Suprapubic skin (tissue), 4 donors: ENCODE measurements at regions not wholly inside any gene's neighbourhood (a gene's known extent, or its start where the extent isn't known, plus 50 kb on each side); places are given as distances from the start of the nearest gene placed in this dataset.

Experiments used
- DNase-seq, 2 donors: peaks; one replicate each; pipeline ENCODE4 v3.0.0-alpha.2; 2019; ENCODE audit warnings: low spot score in 2 of 2
- H3K27ac ChIP-seq: fragments of 200-600 bp; sonication (generic); one replicate; pipeline ENCODE4 v1.5.1; 2019
- H3K27me3 ChIP-seq: fragments of 200-600 bp; sonication (generic); one replicate; pipeline ENCODE4 v1.5.1; 2019
- H3K36me3 ChIP-seq: fragments of 200-600 bp; sonication (generic); one replicate; pipeline ENCODE4 v1.5.1; 2019
- H3K4me1 ChIP-seq: fragments of 200-600 bp; sonication (generic); one replicate; pipeline ENCODE4 v1.5.1; 2019
- H3K4me3 ChIP-seq: fragments of 200-600 bp; sonication (generic); one replicate; pipeline ENCODE4 v1.5.1; 2019; ENCODE audit warnings: mild to moderate bottlenecking
- H3K9me3 ChIP-seq: fragments of 200-600 bp; sonication (generic); one replicate; pipeline ENCODE4 v1.5.1; 2019
- EP300 ChIP-seq: sonication (generic); formaldehyde crosslinking; IDR thresholded peaks from one replicate; pipeline ENCODE4 v1.6.1; 2017; ENCODE audit warnings: antibody characterized with exemption
- POLR2A ChIP-seq, 2 donors: fragments of 450-650 bp; IDR thresholded peaks; one replicate each; pipeline ENCODE4 v1.6.1; 2017; ENCODE audit warnings: antibody characterized with exemption in 2 of 2, mild to moderate bottlenecking in 2 of 2, moderate library complexity in 2 of 2
- POLR2AphosphoS5 ChIP-seq, 3 donors: sonication (generic); formaldehyde crosslinking; IDR thresholded peaks; one replicate each; pipeline ENCODE4 v1.6.1; 2017; ENCODE audit warnings: antibody characterized with exemption in 3 of 3
- WGBS: methylation state at CpG from one replicate; pipeline ENCODE4 v1.1.5; 2018; 5-methylcytosine and 5-hydroxymethylcytosine counted together
- TF ChIP-seq, protein P1 (sequence below), 2 donors: fragments of 200-600 bp in 1 of 2; fragments of 450-650 bp in 1 of 2; sonication (generic) in 1 of 2; IDR thresholded peaks; one replicate each; pipeline ENCODE4 v1.5.1; 2016 to 2019; ENCODE audit warnings: antibody characterized with exemption in 2 of 2, mild to moderate bottlenecking in 1 of 2, moderate library complexity in 1 of 2

- Histone ChIP-seq H3K4me1 (peaks cover 8% of the 10 kb centered on the region), H3K27ac (no peak overlapping the region), H3K36me3 (no peaks in the 10 kb centered on the region), H3K27me3 (peaks cover 3% of the 10 kb centered on the region), H3K4me3 (no peak overlapping the region), H3K9me3 (no peaks in the 10 kb centered on the region)
- no peak for DNase-seq
- TF ChIP-seq, protein P1, sequence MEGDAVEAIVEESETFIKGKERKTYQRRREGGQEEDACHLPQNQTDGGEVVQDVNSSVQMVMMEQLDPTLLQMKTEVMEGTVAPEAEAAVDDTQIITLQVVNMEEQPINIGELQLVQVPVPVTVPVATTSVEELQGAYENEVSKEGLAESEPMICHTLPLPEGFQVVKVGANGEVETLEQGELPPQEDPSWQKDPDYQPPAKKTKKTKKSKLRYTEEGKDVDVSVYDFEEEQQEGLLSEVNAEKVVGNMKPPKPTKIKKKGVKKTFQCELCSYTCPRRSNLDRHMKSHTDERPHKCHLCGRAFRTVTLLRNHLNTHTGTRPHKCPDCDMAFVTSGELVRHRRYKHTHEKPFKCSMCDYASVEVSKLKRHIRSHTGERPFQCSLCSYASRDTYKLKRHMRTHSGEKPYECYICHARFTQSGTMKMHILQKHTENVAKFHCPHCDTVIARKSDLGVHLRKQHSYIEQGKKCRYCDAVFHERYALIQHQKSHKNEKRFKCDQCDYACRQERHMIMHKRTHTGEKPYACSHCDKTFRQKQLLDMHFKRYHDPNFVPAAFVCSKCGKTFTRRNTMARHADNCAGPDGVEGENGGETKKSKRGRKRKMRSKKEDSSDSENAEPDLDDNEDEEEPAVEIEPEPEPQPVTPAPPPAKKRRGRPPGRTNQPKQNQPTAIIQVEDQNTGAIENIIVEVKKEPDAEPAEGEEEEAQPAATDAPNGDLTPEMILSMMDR (IDR thresholded peaks at IDR 0.05) = no peak
- no peak for TF ChIP-seq POLR2A (IDR thresholded peaks at IDR 0.05)
- TF ChIP-seq EP300 = no peak
- TF ChIP-seq POLR2AphosphoS5 (IDR thresholded peaks at IDR 0.05) = no peak
- WGBS = 79% methylated on average over 5 of the region's 5 CpGs
These were observed 610.1 kb downstream of the TOX3 start for GRCh38 chr16:51936846-51937245.

GRCh38 chr16:51932317-51932716 is 614.6 kb downstream of the TOX3 start:
- 88% methylated on average over 2 of the region's 2 CpGs for WGBS
- H3K36me3 ChIP-seq = no peaks in the 10 kb centered on the region
- H3K4me1 ChIP-seq = no peaks in the 10 kb centered on the region
- no peak for DNase-seq
- H3K27ac ChIP-seq = no peak overlapping the region
- TF ChIP-seq, protein P1 (IDR thresholded peaks at IDR 0.05) = no peak
- TF ChIP-seq POLR2AphosphoS5 (IDR thresholded peaks at IDR 0.05) (no peak), POLR2A (IDR thresholded peaks at IDR 0.05) (no peak), EP300 (no peak)
- no peaks in the 10 kb centered on the region for H3K9me3 ChIP-seq
- H3K4me3 ChIP-seq = no peak overlapping the region
- peaks cover 3% of the 10 kb centered on the region for H3K27me3 ChIP-seq

DNA sequence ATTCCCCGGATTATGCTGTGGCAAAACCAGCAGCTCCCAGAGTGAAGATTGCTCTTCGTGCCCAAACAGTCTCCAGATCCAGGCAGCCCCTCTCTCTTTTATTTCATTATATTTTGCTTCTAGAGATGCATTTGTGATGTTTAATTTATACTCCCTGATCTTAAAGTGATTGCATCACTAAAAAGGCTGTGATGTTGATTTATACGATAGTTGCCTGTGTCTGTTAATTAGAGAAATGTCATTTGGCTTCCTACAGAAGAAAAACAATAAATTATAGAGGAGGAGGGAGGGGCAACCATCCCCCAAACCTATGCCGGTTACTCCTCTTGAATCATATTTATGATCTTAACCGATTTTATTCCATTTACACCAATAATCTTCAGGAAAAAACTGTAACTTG is 615.3 kb downstream of the TOX3 start:
- no peaks in the 10 kb centered on the region for H3K36me3 ChIP-seq
- H3K27ac ChIP-seq = no peak overlapping the region
- 45% methylated on average over 5 of the region's 5 CpGs for WGBS
- H3K27me3 ChIP-seq = peaks cover 3% of the 10 kb centered on the region
- H3K4me1 ChIP-seq = no peaks in the 10 kb centered on the region
- DNase-seq = no peak
- no peak overlapping the region for H3K4me3 ChIP-seq
- no peak for TF ChIP-seq POLR2AphosphoS5 (IDR thresholded peaks at IDR 0.05)
- TF ChIP-seq POLR2A (IDR thresholded peaks at IDR 0.05) = no peak
- TF ChIP-seq, protein P1 (IDR thresholded peaks at IDR 0.05) = no peak
- no peak for TF ChIP-seq EP300
- no peaks in the 10 kb centered on the region for H3K9me3 ChIP-seq

- Histone ChIP-seq H3K27me3 (no peaks in the 10 kb centered on the region), H3K4me1 (no peaks in the 10 kb centered on the region), H3K9me3 (no peaks in the 10 kb centered on the region), H3K27ac (no peak overlapping the region), H3K4me3 (no peak overlapping the region), H3K36me3 (no peaks in the 10 kb centered on the region)
- 90% methylated on average over 1 of the region's 1 CpG for WGBS
- DNase-seq = no peak
- no peak for TF ChIP-seq EP300
- TF ChIP-seq, protein P1 (IDR thresholded peaks at IDR 0.05) = no peak
- no peak for TF ChIP-seq POLR2A (IDR thresholded peaks at IDR 0.05)
- no peak for TF ChIP-seq POLR2AphosphoS5 (IDR thresholded peaks at IDR 0.05)
These were observed 622.2 kb downstream of the TOX3 start for GRCh38 chr16:51924744-51925143.

GRCh38 chr16:51922476-51922875 is 624.5 kb downstream of the TOX3 start:
- Histone ChIP-seq H3K27ac (no peak overlapping the region), H3K9me3 (no peaks in the 10 kb centered on the region), H3K4me1 (no peaks in the 10 kb centered on the region), H3K27me3 (no peaks in the 10 kb centered on the region), H3K36me3 (no peaks in the 10 kb centered on the region), H3K4me3 (no peak overlapping the region)
- no peak for DNase-seq
- TF ChIP-seq POLR2AphosphoS5 (IDR thresholded peaks at IDR 0.05) = no peak
- TF ChIP-seq, protein P1 (IDR thresholded peaks at IDR 0.05) = no peak
- no peak for TF ChIP-seq POLR2A (IDR thresholded peaks at IDR 0.05)
- no peak for TF ChIP-seq EP300
- 55% methylated on average over 3 of the region's 3 CpGs for WGBS
